ENCODE measurements at regions not wholly inside any gene's neighbourhood (a gene's known extent, or its start where the extent isn't known, plus 50 kb on each side); places are given as distances from the start of the nearest gene placed in this dataset.

DNA sequence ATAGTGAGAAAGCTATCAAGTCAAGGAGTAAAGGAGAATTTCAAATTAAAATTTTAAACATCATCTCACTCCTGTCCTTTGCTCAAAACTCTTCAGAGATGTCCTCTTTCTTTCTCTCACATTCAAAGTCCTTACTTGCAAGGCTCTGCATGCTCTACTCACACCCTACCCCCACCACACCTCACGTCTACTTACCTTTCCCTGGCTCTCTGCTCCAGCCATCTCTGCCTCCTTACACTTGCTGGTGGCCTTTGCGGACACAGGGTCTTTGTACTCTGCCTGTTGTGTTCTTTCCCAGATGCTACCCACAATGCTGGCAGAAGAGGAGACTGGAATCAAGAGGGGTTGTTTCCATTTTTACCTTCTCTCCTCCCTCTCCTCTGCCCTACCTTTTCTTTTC is 405.2 kb downstream of the INSC start:
- H3K4me1 ChIP-seq (ENCODE audit: insufficient read depth, low read length, poor library complexity, severe bottlenecking), result no peaks in the 10 kb centered on the region
- no peak overlapping the region for H3K9ac ChIP-seq (ENCODE audit: low read depth, low read length, poor library complexity, severe bottlenecking)
- H3K4me2 ChIP-seq (ENCODE audit: low read depth, low read length, poor library complexity, severe bottlenecking), result no peak overlapping the region
- H3K27me3 ChIP-seq (ENCODE audit: insufficient read depth, low read length, poor library complexity, severe bottlenecking), result no peaks in the 10 kb centered on the region
- no peaks in the 10 kb centered on the region for H3F3A ChIP-seq (ENCODE audit: low read depth)
- H3K36me3 ChIP-seq (ENCODE audit: insufficient read depth, low read length), result no peaks in the 10 kb centered on the region
- H3K9me2 ChIP-seq (replicated peaks; ENCODE audit: low read depth, low read length), result no peaks in the 10 kb centered on the region
- H2AFZ ChIP-seq (ENCODE audit: low read length), result no peak overlapping the region
- no peaks in the 10 kb centered on the region for H3K9me3 ChIP-seq (ENCODE audit: insufficient read depth, low read depth, low read length)
- H3K79me2 ChIP-seq (ENCODE audit: insufficient read depth, low read length), result no peaks in the 10 kb centered on the region
- no peak for TF ChIP-seq EZH2phosphoT487 (IDR thresholded peaks at IDR 0.05; ENCODE audit: borderline replicate concordance)
- TF ChIP-seq, protein P1, sequence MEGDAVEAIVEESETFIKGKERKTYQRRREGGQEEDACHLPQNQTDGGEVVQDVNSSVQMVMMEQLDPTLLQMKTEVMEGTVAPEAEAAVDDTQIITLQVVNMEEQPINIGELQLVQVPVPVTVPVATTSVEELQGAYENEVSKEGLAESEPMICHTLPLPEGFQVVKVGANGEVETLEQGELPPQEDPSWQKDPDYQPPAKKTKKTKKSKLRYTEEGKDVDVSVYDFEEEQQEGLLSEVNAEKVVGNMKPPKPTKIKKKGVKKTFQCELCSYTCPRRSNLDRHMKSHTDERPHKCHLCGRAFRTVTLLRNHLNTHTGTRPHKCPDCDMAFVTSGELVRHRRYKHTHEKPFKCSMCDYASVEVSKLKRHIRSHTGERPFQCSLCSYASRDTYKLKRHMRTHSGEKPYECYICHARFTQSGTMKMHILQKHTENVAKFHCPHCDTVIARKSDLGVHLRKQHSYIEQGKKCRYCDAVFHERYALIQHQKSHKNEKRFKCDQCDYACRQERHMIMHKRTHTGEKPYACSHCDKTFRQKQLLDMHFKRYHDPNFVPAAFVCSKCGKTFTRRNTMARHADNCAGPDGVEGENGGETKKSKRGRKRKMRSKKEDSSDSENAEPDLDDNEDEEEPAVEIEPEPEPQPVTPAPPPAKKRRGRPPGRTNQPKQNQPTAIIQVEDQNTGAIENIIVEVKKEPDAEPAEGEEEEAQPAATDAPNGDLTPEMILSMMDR (conservative IDR thresholded peaks at IDR 0.05; ENCODE audit: low read length), result no peak
- H4K20me1 ChIP-seq (ENCODE audit: insufficient read depth, low read length, poor library complexity, severe bottlenecking), result no peaks in the 10 kb centered on the region
- no peak overlapping the region for H3K4me3 ChIP-seq (ENCODE audit: low read length, poor library complexity, severe bottlenecking)

DNA sequence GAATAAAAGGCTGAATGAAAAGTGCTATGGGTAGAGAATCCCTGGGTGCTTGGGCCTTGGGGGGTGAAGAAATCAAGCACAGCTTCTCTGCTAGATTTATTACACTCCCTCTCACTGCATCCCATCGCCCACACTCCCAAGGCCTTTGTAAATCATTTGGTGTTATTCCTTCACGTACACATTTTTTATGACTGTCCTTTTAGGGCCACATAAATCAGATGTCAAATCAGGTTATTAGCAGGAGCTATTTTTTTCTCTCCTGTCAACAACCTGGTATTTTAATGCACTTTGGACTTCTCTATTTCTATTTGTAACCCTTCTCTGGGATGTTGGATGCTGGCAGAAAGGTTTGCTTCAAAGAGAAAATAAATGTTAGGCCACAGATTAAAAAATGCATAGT is 408.8 kb downstream of the INSC start:
- H3K4me3 ChIP-seq (ENCODE audit: low read length, poor library complexity, severe bottlenecking), result no peak overlapping the region
- H3F3A ChIP-seq (ENCODE audit: low read depth), result no peaks in the 10 kb centered on the region
- H3K4me2 ChIP-seq (ENCODE audit: low read depth, low read length, poor library complexity, severe bottlenecking), result no peak overlapping the region
- TF ChIP-seq, protein P1 (conservative IDR thresholded peaks at IDR 0.05; ENCODE audit: low read length), result no peak
- no peak for TF ChIP-seq EZH2phosphoT487 (IDR thresholded peaks at IDR 0.05; ENCODE audit: borderline replicate concordance)
- H3K79me2 ChIP-seq (ENCODE audit: insufficient read depth, low read length), result no peaks in the 10 kb centered on the region
- no peaks in the 10 kb centered on the region for H3K4me1 ChIP-seq (ENCODE audit: insufficient read depth, low read length, poor library complexity, severe bottlenecking)
- no peak overlapping the region for H2AFZ ChIP-seq (ENCODE audit: low read length)
- no peaks in the 10 kb centered on the region for H3K27me3 ChIP-seq (ENCODE audit: insufficient read depth, low read length, poor library complexity, severe bottlenecking)
- no peaks in the 10 kb centered on the region for H4K20me1 ChIP-seq (ENCODE audit: insufficient read depth, low read length, poor library complexity, severe bottlenecking)
- no peak overlapping the region for H3K9ac ChIP-seq (ENCODE audit: low read depth, low read length, poor library complexity, severe bottlenecking)
- peaks cover 12% of the 10 kb centered on the region; the same call in 1 of the 2 replicates for H3K9me3 ChIP-seq (ENCODE audit: insufficient read depth, low read depth, low read length)
- H3K36me3 ChIP-seq (ENCODE audit: insufficient read depth, low read length), result no peaks in the 10 kb centered on the region
- H3K9me2 ChIP-seq (replicated peaks; ENCODE audit: low read depth, low read length), result no peaks in the 10 kb centered on the region

DNA sequence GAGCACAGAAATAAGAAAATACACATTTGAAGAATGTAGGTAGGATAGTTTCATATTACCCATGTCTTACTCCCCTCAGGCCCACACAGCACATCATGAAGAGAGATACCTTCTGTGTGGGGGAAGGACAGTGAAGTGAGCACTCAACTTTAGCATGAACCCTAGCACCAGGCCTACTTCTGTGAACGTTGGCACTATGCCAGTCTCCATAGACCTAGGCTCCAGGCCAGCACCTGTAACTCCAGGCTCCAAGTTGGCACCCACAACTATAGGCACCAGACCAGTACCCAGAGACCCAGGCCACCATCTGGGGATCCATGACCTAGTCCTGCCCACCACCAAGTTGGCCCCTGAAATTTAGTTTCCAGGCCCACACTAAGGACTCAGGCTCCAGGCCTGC is 410.9 kb downstream of the INSC start:
- H3K36me3 ChIP-seq (ENCODE audit: insufficient read depth, low read length), result no peaks in the 10 kb centered on the region
- H3K4me1 ChIP-seq (ENCODE audit: insufficient read depth, low read length, poor library complexity, severe bottlenecking), result no peaks in the 10 kb centered on the region
- no peaks in the 10 kb centered on the region for H3K79me2 ChIP-seq (ENCODE audit: insufficient read depth, low read length)
- H3K9ac ChIP-seq (ENCODE audit: low read depth, low read length, poor library complexity, severe bottlenecking), result no peak overlapping the region
- no peak overlapping the region for H3K4me2 ChIP-seq (ENCODE audit: low read depth, low read length, poor library complexity, severe bottlenecking)
- TF ChIP-seq, protein P1 (conservative IDR thresholded peaks at IDR 0.05; ENCODE audit: low read length), result no peak
- no peak for TF ChIP-seq EZH2phosphoT487 (IDR thresholded peaks at IDR 0.05; ENCODE audit: borderline replicate concordance)
- H3K9me3 ChIP-seq (ENCODE audit: insufficient read depth, low read depth, low read length), result peaks cover 12% of the 10 kb centered on the region; the same call in 1 of the 2 replicates
- H3K9me2 ChIP-seq (replicated peaks; ENCODE audit: low read depth, low read length), result no peaks in the 10 kb centered on the region
- H4K20me1 ChIP-seq (ENCODE audit: insufficient read depth, low read length, poor library complexity, severe bottlenecking), result no peaks in the 10 kb centered on the region
- H2AFZ ChIP-seq (ENCODE audit: low read length), result no peak overlapping the region
- H3F3A ChIP-seq (ENCODE audit: low read depth), result no peaks in the 10 kb centered on the region
- H3K27me3 ChIP-seq (ENCODE audit: insufficient read depth, low read length, poor library complexity, severe bottlenecking), result no peaks in the 10 kb centered on the region
- no peak overlapping the region for H3K4me3 ChIP-seq (ENCODE audit: low read length, poor library complexity, severe bottlenecking)
